Uterus (tissue), 2 donors: ENCODE measurements at regions not wholly inside any gene's neighbourhood (a gene's known extent, or its start where the extent isn't known, plus 50 kb on each side); places are given as distances from the start of the nearest gene placed in this dataset.

Source experiments
- CTCF ChIP-seq, 4 experiments: fragments of 200-600 bp in 2 of 4; fragments of 450-650 bp in 2 of 4; sonication (generic) in 2 of 4; IDR thresholded peaks; one replicate each; pipeline ENCODE4 v1.5.1; 2016 to 2019; ENCODE audit warnings: antibody characterized with exemption in 4 of 4, mild to moderate bottlenecking in 2 of 4, moderate library complexity in 1 of 4
- POLR2A ChIP-seq, 2 donors: fragments of 450-650 bp; IDR thresholded peaks; one replicate each; pipeline ENCODE4 v1.6.1; 2016; ENCODE audit warnings: antibody characterized with exemption in 2 of 2, mild to moderate bottlenecking in 1 of 2, moderate library complexity in 1 of 2

GRCh38 chr9:34898846-34899245 is 59.2 kb upstream of the PHF24 start:
- TF ChIP-seq POLR2A (IDR thresholded peaks at IDR 0.05) (no peak), CTCF (IDR thresholded peaks at IDR 0.05) (no peak)
